ENCODE measurements at regions not wholly inside any gene's neighbourhood (a gene's known extent, or its start where the extent isn't known, plus 50 kb on each side); places are given as distances from the start of the nearest gene placed in this dataset.

- no peak overlapping the region for H3K27ac ChIP-seq (ENCODE audit: control insufficient read depth, insufficient read depth)
- RAD21 ChIA-PET (ENCODE audit: unreplicated experiment), result no interaction called here
- H2AFZ ChIP-seq (ENCODE audit: control insufficient read depth, low read depth, low read length), result no peak overlapping the region
- H3K27me3 ChIP-seq (replicated peaks in 1 of 2; ENCODE audit: control insufficient read depth in 2 of 2, insufficient read depth in 2 of 2, low read length in 1 of 2), result no peaks in the 10 kb centered on the region
- intact Hi-C loops (cut with micrococcal nuclease; ENCODE audit: unreplicated experiment) (no loop called here), in situ Hi-C loops (cut with MboI) (no loop called here)
- no peak for DNase-seq (ENCODE audit: low read depth, low spot score)
- CTCF ChIA-PET, result interaction anchor here (0.6 to 1.2 kb wide), 2 partner anchors 13 to 29 kb away, joined by 3 read pairs; no protein-coding TSS in a partner anchor
- H3K9me3 ChIP-seq (replicated peaks; ENCODE audit: control insufficient read depth, insufficient read depth, low read length), result no peaks in the 10 kb centered on the region
- POLR2A ChIA-PET, result no interaction called here
- no peak for TF ChIP-seq FOXK2 (IDR thresholded peaks at IDR 0.05)
- no peak for TF ChIP-seq MEF2A (IDR thresholded peaks at IDR 0.05; ENCODE audit: insufficient read depth, low read depth, low read length)
- no peak for TF ChIP-seq ETV6 (conservative IDR thresholded peaks at IDR 0.05 in 1 of 2, IDR thresholded peaks at IDR 0.05 in 1 of 2; ENCODE audit: borderline replicate concordance in 1 of 2, low read depth in 1 of 2)
- TF ChIP-seq SMAD1 (IDR thresholded peaks at IDR 0.05; ENCODE audit: low read depth, partially characterized antibody), result no peak
- no peak for TF ChIP-seq YBX1 (IDR thresholded peaks at IDR 0.05)
- TF ChIP-seq, protein P1, sequence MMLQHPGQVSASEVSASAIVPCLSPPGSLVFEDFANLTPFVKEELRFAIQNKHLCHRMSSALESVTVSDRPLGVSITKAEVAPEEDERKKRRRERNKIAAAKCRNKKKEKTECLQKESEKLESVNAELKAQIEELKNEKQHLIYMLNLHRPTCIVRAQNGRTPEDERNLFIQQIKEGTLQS (IDR thresholded peaks at IDR 0.05; ENCODE audit: borderline replicate concordance, extremely low read depth, low read depth, low read length), result no peak
- no peak for TF ChIP-seq RELA (IDR thresholded peaks at IDR 0.05; ENCODE audit: borderline replicate concordance, partially characterized antibody)
- TF ChIP-seq TCF3 (IDR thresholded peaks at IDR 0.05; ENCODE audit: borderline replicate concordance, insufficient read depth, low read depth, low read length), result no peak
- TF ChIP-seq POLR2AphosphoS2 (IDR thresholded peaks at IDR 0.05; ENCODE audit: low read depth, low read length), result no peak
- TF ChIP-seq ZZZ3 (IDR thresholded peaks at IDR 0.05; ENCODE audit: control insufficient read depth, insufficient read length, low read depth), result no peak
- TF ChIP-seq SPI1 (IDR thresholded peaks at IDR 0.05; ENCODE audit: borderline replicate concordance, insufficient read depth, low read depth, low read length), result no peak
- TF ChIP-seq ZNF24 (IDR thresholded peaks at IDR 0.05), result no peak
- TF ChIP-seq, protein P2, sequence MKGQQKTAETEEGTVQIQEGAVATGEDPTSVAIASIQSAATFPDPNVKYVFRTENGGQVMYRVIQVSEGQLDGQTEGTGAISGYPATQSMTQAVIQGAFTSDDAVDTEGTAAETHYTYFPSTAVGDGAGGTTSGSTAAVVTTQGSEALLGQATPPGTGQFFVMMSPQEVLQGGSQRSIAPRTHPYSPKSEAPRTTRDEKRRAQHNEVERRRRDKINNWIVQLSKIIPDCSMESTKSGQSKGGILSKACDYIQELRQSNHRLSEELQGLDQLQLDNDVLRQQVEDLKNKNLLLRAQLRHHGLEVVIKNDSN (IDR thresholded peaks at IDR 0.05; ENCODE audit: borderline replicate concordance, extremely low read length, insufficient read depth, low read depth, low read length), result no peak
- TF ChIP-seq ZNF274 (IDR thresholded peaks at IDR 0.05; ENCODE audit: insufficient read depth, insufficient read length), result no peak
- TF ChIP-seq POLR2A (IDR thresholded peaks at IDR 0.05; ENCODE audit: low read depth, low read length), result no peak
- TF ChIP-seq CHD1 (IDR thresholded peaks at IDR 0.05; ENCODE audit: low read depth, low read length), result no peak
- TF ChIP-seq ASH2L (IDR thresholded peaks at IDR 0.05; ENCODE audit: borderline replicate concordance, low read depth), result no peak
- no peak for TF ChIP-seq SKIL (IDR thresholded peaks at IDR 0.05; ENCODE audit: low read depth, poor library complexity, severe bottlenecking)
- TF ChIP-seq STAT3 (IDR thresholded peaks at IDR 0.05; ENCODE audit: low read depth, low read length), result no peak
- TF ChIP-seq FOXM1 (IDR thresholded peaks at IDR 0.05; ENCODE audit: low read depth, low read length), result no peak
- WGBS (ENCODE audit: insufficient coverage, insufficient replicate concordance, low lambda C conversion rate, missing lambda C conversion rate), result 0% methylated on average over 3 of the region's 3 CpGs
- H3K36me3 ChIP-seq (ENCODE audit: control insufficient read depth in 2 of 2, insufficient read depth in 2 of 2, low read length in 1 of 2), result no peaks in the 10 kb centered on the region
- no TSS peak for BruUV-seq (replicated peaks)
- no peak overlapping the region for H3K4me2 ChIP-seq (ENCODE audit: control insufficient read depth, insufficient read depth)
- H3K79me2 ChIP-seq (ENCODE audit: control insufficient read depth, insufficient read depth, low read length), result no peaks in the 10 kb centered on the region
- H3K4me1 ChIP-seq (ENCODE audit: control insufficient read depth, insufficient read depth, low read length), result 0 out of 2 replicates have a peak, but pooled peaks cover 1% of the 10 kb centered on the region
- H4K20me1 ChIP-seq (ENCODE audit: control insufficient read depth, insufficient read depth), result no peaks in the 10 kb centered on the region
- SMC1A ChIA-PET (ENCODE audit: uncharacterized antibody, unreplicated experiment), result interaction anchor here (1.0 to 1.7 kb wide), 2 partner anchors 131 to 258 kb away, joined by 3 read pairs; no protein-coding TSS in a partner anchor
- FAIRE-seq, result no peak
- no peak overlapping the region for H3K9ac ChIP-seq (ENCODE audit: control insufficient read depth, insufficient read depth, low read length)
- no peak for ATAC-seq
- no peak overlapping the region for H3K4me3 ChIP-seq
These were observed 154.5 kb upstream of the TSC22D2 start for GRCh38 chr3:150253622-150254021.
